Heart right ventricle (tissue), 16 donors: ENCODE measurements at regions not wholly inside any gene's neighbourhood (a gene's known extent, or its start where the extent isn't known, plus 50 kb on each side); places are given as distances from the start of the nearest gene placed in this dataset.
"Not testable (repeated sequence)": the region's sequence is repeated elsewhere in the genome, so short reads cannot be mapped to it uniquely, and the experiment has no call there.

Source experiments
- ATAC-seq, 8 donors: fragments of 200-7000 bp; cut with Tn5 transposase; one replicate each; pipeline ENCODE4 v1.9.1; 2020; ENCODE audit warnings: mild to moderate bottlenecking in 8 of 8, moderate library complexity in 8 of 8, moderate number of reproducible peaks in 1 of 8
- DNase-seq, 2 donors: peaks; one replicate each; pipeline ENCODE4 v3.0.0-alpha.2; 2020
- H3K27ac ChIP-seq, 10 donors: fragments of 200-600 bp; sonication (generic) in 2 of 10; one replicate each; pipeline versions ENCODE4 v1.5.0 to v1.8.0; 2020 to 2022; ENCODE audit warnings: mild to moderate bottlenecking in 3 of 10
- H3K27me3 ChIP-seq, 7 donors: fragments of 200-600 bp; one replicate each; pipeline ENCODE4 v1.8.0; 2021 to 2022; ENCODE audit warnings: mild to moderate bottlenecking in 2 of 7
- H3K36me3 ChIP-seq, 9 donors: fragments of 200-600 bp; sonication (generic) in 1 of 9; one replicate each; pipeline versions ENCODE4 v1.5.0 to v1.8.0; 2020 to 2022; ENCODE audit warnings: mild to moderate bottlenecking in 2 of 9
- H3K4me1 ChIP-seq, 9 donors: fragments of 200-600 bp; sonication (generic) in 1 of 9; one replicate each; pipeline versions ENCODE4 v1.5.0 to v1.8.0; 2020 to 2022; ENCODE audit warnings: mild to moderate bottlenecking in 4 of 9
- H3K4me3 ChIP-seq, 10 donors: fragments of 200-600 bp; sonication (generic) in 2 of 10; one replicate each; pipeline versions ENCODE4 v1.5.0 to v1.8.0; 2020 to 2022; ENCODE audit warnings: mild to moderate bottlenecking in 7 of 10, moderate library complexity in 2 of 10
- H3K9me3 ChIP-seq, 11 donors: fragments of 200-600 bp in 10 of 11; sonication (generic) in 2 of 11; one replicate each; pipeline versions ENCODE4 v1.5.0 to v1.8.0; 2013 to 2022; ENCODE audit warnings: mild to moderate bottlenecking in 2 of 11, control low read depth in 1 of 11, moderate library complexity in 1 of 11
- WGBS, 2 donors: extraction: QIAGEN DNeasy Blood & Tissue Kit; methylation state at CpG; one replicate each; pipeline ENCODE4 v1.1.7; 2013; ENCODE audit warnings: inconsistent platforms in 1 of 2; 5-methylcytosine and 5-hydroxymethylcytosine counted together
- intact Hi-C, 10 donors: fragments of 100-400 bp; cut with DNase I; formaldehyde crosslinking; loops; one replicate each; pipeline versions ENCODE4 v1.11.1 to v1.14.2; 2022
- TF ChIP-seq, protein P1 (sequence below), 9 donors: fragments of 200-600 bp; sonication (generic) in 2 of 9; IDR thresholded peaks; one replicate each; pipeline versions ENCODE4 v1.5.0 to v1.8.0; 2021 to 2022; ENCODE audit warnings: antibody characterized with exemption in 9 of 9, mild to moderate bottlenecking in 5 of 9, moderate library complexity in 1 of 9
- donor health status: Arrhythmogenic right ventricular cardiomyopathy.
- donor health status: ischemic (EF 13 %, LVEDD 7.1; RV severe dilation, severe dysfunction).
- donor health status: healthy with polysubstance abuse.
- donor health status: DM: no; HTN: yes; CAD: no.
- donor health status: DM: no; HTN: no; CAD: no.
- donor health status: ischemic (EF 25% LVEDD 6.9; RV normal size, moderate dysfunction).
- donor health status: ischemic (EF 25% LVEDD 5.7; RV mildly dilated, moderate dysfunction).
- donor health status: healthy.
- donor health status: DM: yes; HTN: yes; CAD: no.
- donor health status: Ischemic cardiomyopathy.
- donor health status: ischemic (EF 35%, LVEDD 5.7; RV mildly dilated, moderate dysfunction).
- donor health status: nonischemic (EF 11% LVEDD 7.7; RV severe dilation, severe dysfunction).
- donor health status: DM: yes; HTN: yes; CAD: no.
- donor health status: PGD.
- donor health status: ischemic (EF 29% LVEDD 5.4; RV normal size, mild dysfunction).
- donor health status: nonischemic (EF 23%, LVEDD 6.1; RV moderate dilation, normal function).

DNA sequence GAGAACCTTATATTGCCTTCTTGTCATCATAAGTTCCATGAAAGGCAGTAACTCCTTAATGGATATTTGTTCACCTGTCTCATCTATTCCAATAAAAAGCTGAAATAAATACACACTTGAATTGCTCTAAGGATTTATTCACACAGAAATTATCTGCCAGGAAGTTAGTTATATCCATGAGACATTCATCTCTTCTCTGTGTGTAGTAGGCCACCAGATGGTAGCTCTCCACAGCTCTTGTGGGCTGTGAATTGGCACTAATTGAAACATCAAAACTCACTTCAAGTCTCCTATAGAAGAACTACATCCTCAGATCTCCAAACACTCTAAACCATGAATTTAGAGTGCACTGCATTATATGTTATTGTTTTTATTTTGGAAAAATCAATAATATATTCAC lies 189.6 kb downstream of the DSC3 start:
- Histone ChIP-seq H3K4me1 (no peaks in the 10 kb centered on the region), H3K27me3 (no peaks in the 10 kb centered on the region), H3K4me3 (no peak overlapping the region), H3K27ac (no peak overlapping the region), H3K9me3 (peaks cover 0 to 8% (median 0%) of the 10 kb centered on the region in 11 donors), H3K36me3 (no peaks in the 10 kb centered on the region)
- TF ChIP-seq, protein P1, sequence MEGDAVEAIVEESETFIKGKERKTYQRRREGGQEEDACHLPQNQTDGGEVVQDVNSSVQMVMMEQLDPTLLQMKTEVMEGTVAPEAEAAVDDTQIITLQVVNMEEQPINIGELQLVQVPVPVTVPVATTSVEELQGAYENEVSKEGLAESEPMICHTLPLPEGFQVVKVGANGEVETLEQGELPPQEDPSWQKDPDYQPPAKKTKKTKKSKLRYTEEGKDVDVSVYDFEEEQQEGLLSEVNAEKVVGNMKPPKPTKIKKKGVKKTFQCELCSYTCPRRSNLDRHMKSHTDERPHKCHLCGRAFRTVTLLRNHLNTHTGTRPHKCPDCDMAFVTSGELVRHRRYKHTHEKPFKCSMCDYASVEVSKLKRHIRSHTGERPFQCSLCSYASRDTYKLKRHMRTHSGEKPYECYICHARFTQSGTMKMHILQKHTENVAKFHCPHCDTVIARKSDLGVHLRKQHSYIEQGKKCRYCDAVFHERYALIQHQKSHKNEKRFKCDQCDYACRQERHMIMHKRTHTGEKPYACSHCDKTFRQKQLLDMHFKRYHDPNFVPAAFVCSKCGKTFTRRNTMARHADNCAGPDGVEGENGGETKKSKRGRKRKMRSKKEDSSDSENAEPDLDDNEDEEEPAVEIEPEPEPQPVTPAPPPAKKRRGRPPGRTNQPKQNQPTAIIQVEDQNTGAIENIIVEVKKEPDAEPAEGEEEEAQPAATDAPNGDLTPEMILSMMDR (IDR thresholded peaks at IDR 0.05) = no peak
- no peak for ATAC-seq
- no peak for DNase-seq
- intact Hi-C loops = no loop called here

DNA sequence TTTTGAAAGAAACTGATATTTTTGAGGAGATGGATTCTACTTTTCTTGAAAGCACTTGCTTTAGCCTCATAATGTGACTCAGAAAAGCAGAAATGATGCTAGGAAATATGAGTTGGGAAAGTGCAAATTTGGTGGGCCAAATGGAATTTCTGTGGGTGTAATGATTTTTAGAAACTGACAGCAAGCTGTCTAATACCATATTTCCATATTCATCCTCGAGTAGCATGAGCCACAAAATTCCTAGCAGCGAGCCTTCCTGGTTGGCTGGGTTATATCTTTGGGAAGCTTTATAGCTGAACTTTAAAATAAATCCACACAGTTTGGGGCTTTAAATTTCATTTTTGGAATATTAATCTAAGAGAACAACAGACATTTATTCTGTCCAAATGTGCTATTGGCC lies 190.0 kb downstream of the DSC3 start:
- H3K4me1 ChIP-seq = no peaks in the 10 kb centered on the region
- intact Hi-C loops = no loop called here
- 71 to 89% methylated on average over 2 of the region's 2 CpGs for WGBS, 2 donors
- no peaks in the 10 kb centered on the region for H3K27me3 ChIP-seq
- H3K9me3 ChIP-seq = peaks cover 0 to 10% (median 0%) of the 10 kb centered on the region in 11 donors
- no peaks in the 10 kb centered on the region for H3K36me3 ChIP-seq
- no peak overlapping the region for H3K4me3 ChIP-seq
- TF ChIP-seq, protein P1 (IDR thresholded peaks at IDR 0.05) = no peak
- ATAC-seq (no peak), DNase-seq (no peak)
- H3K27ac ChIP-seq = no peak overlapping the region

DNA sequence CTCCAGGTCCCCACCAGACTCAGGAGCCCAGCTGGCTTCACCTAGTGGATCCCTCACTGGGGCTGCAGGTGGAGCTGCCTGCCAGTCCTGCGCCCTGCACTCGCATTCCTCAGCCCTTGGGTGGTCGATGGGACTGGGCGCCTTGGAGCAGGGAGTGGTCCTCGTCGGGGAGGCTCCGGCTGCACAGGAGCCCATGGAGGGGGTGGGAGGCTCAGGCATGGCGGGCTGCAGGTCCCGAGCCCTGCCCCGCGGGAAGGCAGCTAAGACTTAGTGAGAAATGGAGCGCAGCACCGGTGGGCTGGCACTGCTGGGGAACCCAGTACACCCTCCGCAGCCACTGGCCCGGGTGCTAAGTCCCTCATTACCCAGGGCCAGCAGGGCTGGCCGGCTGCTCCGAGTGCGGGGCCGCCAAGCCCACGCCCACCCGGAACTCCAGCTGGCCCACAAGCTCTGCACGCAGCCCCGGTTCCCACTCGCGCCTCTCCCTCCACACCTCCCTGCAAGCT lies 203.4 kb downstream of the DSC3 start:
- ATAC-seq, H3K4me1 ChIP-seq, DNase-seq, H3K36me3 ChIP-seq, H3K9me3 ChIP-seq, H3K27ac ChIP-seq, H3K27me3 ChIP-seq, intact Hi-C loops, H3K4me3 ChIP-seq: not testable (repeated sequence)
- 97 to 98% methylated on average over 24 to 25 of the region's 25 CpGs for WGBS, 2 donors

DNA sequence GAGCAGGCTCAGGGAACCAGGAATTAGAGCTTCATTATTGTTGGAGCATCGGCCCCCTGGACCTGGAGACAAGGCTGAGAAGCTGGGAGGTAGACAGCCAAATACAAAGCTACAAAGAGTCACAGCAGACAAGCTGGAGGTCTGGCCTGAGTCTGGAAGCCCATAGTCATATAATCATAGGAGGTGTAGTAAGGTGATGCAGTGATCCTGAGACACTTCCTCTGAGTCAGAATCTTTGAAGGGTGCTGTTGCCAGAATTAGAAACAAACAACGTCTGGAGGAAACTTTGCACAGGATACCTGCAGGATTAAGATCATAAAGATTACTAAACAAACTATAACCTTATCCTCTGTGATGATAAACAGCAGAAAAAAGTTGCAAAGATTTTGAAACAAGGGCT lies 213.8 kb downstream of the DSC3 start:
- no peak overlapping the region for H3K4me3 ChIP-seq
- no peaks in the 10 kb centered on the region for H3K27me3 ChIP-seq
- ATAC-seq (no peak), DNase-seq (no peak)
- H3K4me1 ChIP-seq = no peaks in the 10 kb centered on the region
- H3K9me3 ChIP-seq = peaks cover 0 to 3% (median 0%) of the 10 kb centered on the region in 11 donors
- TF ChIP-seq, protein P1 (IDR thresholded peaks at IDR 0.05) = no peak
- WGBS, 2 donors = 62% methylated on average over 2 of the region's 2 CpGs
- H3K36me3 ChIP-seq = no peaks in the 10 kb centered on the region
- intact Hi-C loops = no loop called here
- no peak overlapping the region for H3K27ac ChIP-seq

DNA sequence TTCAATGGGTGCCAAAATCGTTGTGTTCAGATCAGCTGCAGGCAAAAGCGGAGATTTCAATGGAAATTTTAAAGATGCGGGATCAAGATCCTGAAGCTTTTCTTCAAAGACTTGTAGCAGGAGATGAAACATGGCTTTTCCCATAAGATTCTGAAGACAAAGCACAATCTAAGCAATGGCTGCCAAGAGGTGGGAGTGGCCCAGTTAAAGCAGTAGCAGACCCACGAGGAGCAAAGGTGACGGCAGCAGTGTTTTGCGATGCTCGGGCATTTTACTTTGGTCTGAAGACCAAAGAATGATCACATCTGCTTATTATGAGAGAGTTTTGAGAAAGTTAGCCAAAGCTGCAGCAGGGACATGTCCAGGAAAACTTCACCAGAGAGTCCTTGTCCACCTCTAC lies 222.9 kb downstream of the DSC3 start:
- TF ChIP-seq, protein P1 (IDR thresholded peaks at IDR 0.05) = no peak
- Histone ChIP-seq H3K4me3 (no peak overlapping the region), H3K27ac (no peak overlapping the region), H3K9me3 (peaks cover 0 to 9% (median 0%) of the 10 kb centered on the region in 11 donors), H3K36me3 (no peaks in the 10 kb centered on the region), H3K27me3 (no peaks in the 10 kb centered on the region), H3K4me1 (no peaks in the 10 kb centered on the region)
- DNase-seq (no peak), ATAC-seq (no peak)
- WGBS, 2 donors = 86 to 88% methylated on average over 7 of the region's 7 CpGs
- intact Hi-C loops = no loop called here
